Heart right ventricle (tissue), 16 donors: ENCODE measurements at regions not wholly inside any gene's neighbourhood (a gene's known extent, or its start where the extent isn't known, plus 50 kb on each side); places are given as distances from the start of the nearest gene placed in this dataset.

ENCODE experiments used
- ATAC-seq, 8 donors: fragments of 200-7000 bp; cut with Tn5 transposase; one replicate each; pipeline ENCODE4 v1.9.1; 2020; ENCODE audit warnings: mild to moderate bottlenecking in 8 of 8, moderate library complexity in 8 of 8, moderate number of reproducible peaks in 1 of 8
- DNase-seq, 2 donors: peaks; one replicate each; pipeline ENCODE4 v3.0.0-alpha.2; 2020
- H3K27ac ChIP-seq, 10 donors: fragments of 200-600 bp; sonication (generic) in 2 of 10; one replicate each; pipeline versions ENCODE4 v1.5.0 to v1.8.0; 2020 to 2022; ENCODE audit warnings: mild to moderate bottlenecking in 3 of 10
- H3K27me3 ChIP-seq, 7 donors: fragments of 200-600 bp; one replicate each; pipeline ENCODE4 v1.8.0; 2021 to 2022; ENCODE audit warnings: mild to moderate bottlenecking in 2 of 7
- H3K36me3 ChIP-seq, 9 donors: fragments of 200-600 bp; sonication (generic) in 1 of 9; one replicate each; pipeline versions ENCODE4 v1.5.0 to v1.8.0; 2020 to 2022; ENCODE audit warnings: mild to moderate bottlenecking in 2 of 9
- H3K4me1 ChIP-seq, 9 donors: fragments of 200-600 bp; sonication (generic) in 1 of 9; one replicate each; pipeline versions ENCODE4 v1.5.0 to v1.8.0; 2020 to 2022; ENCODE audit warnings: mild to moderate bottlenecking in 4 of 9
- H3K4me3 ChIP-seq, 10 donors: fragments of 200-600 bp; sonication (generic) in 2 of 10; one replicate each; pipeline versions ENCODE4 v1.5.0 to v1.8.0; 2020 to 2022; ENCODE audit warnings: mild to moderate bottlenecking in 7 of 10, moderate library complexity in 2 of 10
- H3K9me3 ChIP-seq, 11 donors: fragments of 200-600 bp in 10 of 11; sonication (generic) in 2 of 11; one replicate each; pipeline versions ENCODE4 v1.5.0 to v1.8.0; 2013 to 2022; ENCODE audit warnings: mild to moderate bottlenecking in 2 of 11, control low read depth in 1 of 11, moderate library complexity in 1 of 11
- CTCF ChIP-seq, 9 donors: fragments of 200-600 bp; sonication (generic) in 2 of 9; IDR thresholded peaks; one replicate each; pipeline versions ENCODE4 v1.5.0 to v1.8.0; 2021 to 2022; ENCODE audit warnings: antibody characterized with exemption in 9 of 9, mild to moderate bottlenecking in 5 of 9, moderate library complexity in 1 of 9
- WGBS, 2 donors: extraction: QIAGEN DNeasy Blood & Tissue Kit; methylation state at CpG; one replicate each; pipeline ENCODE4 v1.1.7; 2013; ENCODE audit warnings: inconsistent platforms in 1 of 2; 5-methylcytosine and 5-hydroxymethylcytosine counted together
- intact Hi-C, 10 donors: fragments of 100-400 bp; cut with DNase I; formaldehyde crosslinking; loops; one replicate each; pipeline versions ENCODE4 v1.11.1 to v1.14.2; 2022
- donor health status: Arrhythmogenic right ventricular cardiomyopathy.
- donor health status: ischemic (EF 13 %, LVEDD 7.1; RV severe dilation, severe dysfunction).
- donor health status: healthy with polysubstance abuse.
- donor health status: DM: no; HTN: yes; CAD: no.
- donor health status: DM: no; HTN: no; CAD: no.
- donor health status: ischemic (EF 25% LVEDD 6.9; RV normal size, moderate dysfunction).
- donor health status: ischemic (EF 25% LVEDD 5.7; RV mildly dilated, moderate dysfunction).
- donor health status: healthy.
- donor health status: DM: yes; HTN: yes; CAD: no.
- donor health status: Ischemic cardiomyopathy.
- donor health status: ischemic (EF 35%, LVEDD 5.7; RV mildly dilated, moderate dysfunction).
- donor health status: nonischemic (EF 11% LVEDD 7.7; RV severe dilation, severe dysfunction).
- donor health status: DM: yes; HTN: yes; CAD: no.
- donor health status: PGD.
- donor health status: ischemic (EF 29% LVEDD 5.4; RV normal size, mild dysfunction).
- donor health status: nonischemic (EF 23%, LVEDD 6.1; RV moderate dilation, normal function).

DNA sequence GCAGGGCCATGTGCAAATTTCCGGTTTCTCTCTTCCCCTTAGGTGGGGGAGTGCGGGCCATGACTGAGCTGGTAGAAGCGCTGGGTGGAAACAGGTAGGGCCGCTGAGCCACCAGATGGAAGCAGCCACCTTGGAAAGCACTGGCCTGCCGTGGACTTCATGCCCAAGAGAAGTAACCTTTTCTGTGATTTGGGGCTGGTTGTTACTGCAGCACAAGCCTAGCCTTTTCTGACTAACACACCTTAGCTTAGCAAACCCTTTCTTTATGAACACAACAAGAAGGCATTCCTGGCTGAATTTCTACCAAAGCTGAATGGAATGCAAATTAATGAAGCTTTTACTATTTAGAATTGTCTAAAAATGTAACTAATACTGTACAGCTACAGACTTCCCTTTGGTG is 149.6 kb upstream of the UBE2E1 start:
- no peak for TF ChIP-seq CTCF (IDR thresholded peaks at IDR 0.05)
- peaks cover 0 to 4% (median 0%) of the 10 kb centered on the region in 9 donors for H3K4me1 ChIP-seq
- 97 to 98% methylated on average over 5 of the region's 5 CpGs for WGBS, 2 donors
- H3K27me3 ChIP-seq, result no peaks in the 10 kb centered on the region
- intact Hi-C loops, result no loop called here
- H3K27ac ChIP-seq, result no peak overlapping the region
- DNase-seq, result no peak
- peaks cover 0 to 10% (median 0%) of the 10 kb centered on the region in 11 donors for H3K9me3 ChIP-seq
- ATAC-seq, result no peak
- H3K4me3 ChIP-seq, result no peak overlapping the region
- no peaks in the 10 kb centered on the region for H3K36me3 ChIP-seq

DNA sequence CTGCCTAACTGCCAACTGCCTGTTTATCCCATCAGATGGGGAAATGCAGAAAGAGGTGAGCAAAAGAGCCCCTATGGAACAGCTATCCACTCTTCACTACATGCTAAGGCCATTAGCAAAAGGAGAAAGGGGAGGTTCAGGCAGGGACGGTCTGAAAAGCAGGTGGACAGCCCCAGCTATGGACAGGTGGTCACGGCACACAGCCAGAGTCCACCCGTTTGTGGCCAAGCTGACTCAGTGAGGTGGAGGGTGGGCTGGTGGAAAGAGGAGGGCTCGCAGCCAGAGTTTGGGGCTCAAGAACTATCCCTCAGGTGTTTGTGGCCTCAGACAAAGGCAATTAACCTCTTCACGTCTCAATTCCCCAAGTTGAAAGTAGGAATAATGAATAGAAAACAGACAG is 148.9 kb upstream of the UBE2E1 start:
- no peak overlapping the region for H3K4me3 ChIP-seq
- WGBS, 2 donors, result 93 to 94% methylated on average over 5 of the region's 5 CpGs
- intact Hi-C loops, result no loop called here
- no peak for ATAC-seq
- H3K4me1 ChIP-seq, result peaks cover 0 to 7% (median 0%) of the 10 kb centered on the region in 9 donors
- H3K27ac ChIP-seq, result no peak overlapping the region
- TF ChIP-seq CTCF (IDR thresholded peaks at IDR 0.05), result no peak
- no peaks in the 10 kb centered on the region for H3K36me3 ChIP-seq
- H3K27me3 ChIP-seq, result no peaks in the 10 kb centered on the region
- peaks cover 0 to 10% (median 0%) of the 10 kb centered on the region in 11 donors for H3K9me3 ChIP-seq
- DNase-seq, result no peak

- H3K4me3 ChIP-seq, result no peak overlapping the region
- TF ChIP-seq CTCF (IDR thresholded peaks at IDR 0.05), result no peak
- H3K4me1 ChIP-seq, result peaks cover 0 to 10% (median 0%) of the 10 kb centered on the region in 9 donors
- intact Hi-C loops, result no loop called here
- no peaks in the 10 kb centered on the region for H3K27me3 ChIP-seq
- H3K36me3 ChIP-seq, result no peaks in the 10 kb centered on the region
- peaks cover 0 to 10% (median 0%) of the 10 kb centered on the region in 11 donors for H3K9me3 ChIP-seq
- no peak overlapping the region for H3K27ac ChIP-seq
- ATAC-seq (no peak), DNase-seq (no peak)
- WGBS, 2 donors, result 90 to 96% methylated on average over 3 of the region's 3 CpGs
Measured at GRCh38 chr3:23657647-23658046, 148.1 kb upstream of the UBE2E1 start.

DNA sequence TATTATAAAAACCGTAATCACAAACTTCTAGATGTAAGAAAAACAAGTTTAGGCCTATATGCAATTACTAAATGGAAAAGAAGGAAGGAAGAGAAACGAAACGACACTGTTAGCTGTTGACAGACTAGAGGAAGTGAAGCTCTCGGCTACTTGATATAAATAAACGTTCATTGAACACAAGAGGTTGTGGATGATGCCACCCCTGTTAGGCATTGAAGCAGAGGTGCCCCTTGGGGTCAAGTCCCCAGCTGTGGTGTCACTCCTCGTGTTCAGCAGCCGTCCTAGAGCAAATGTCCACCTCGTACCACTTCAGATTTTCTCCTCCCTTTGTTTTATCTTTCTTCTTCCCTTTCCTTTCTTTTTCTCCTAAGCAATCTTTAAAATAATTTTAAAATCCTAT is 146.5 kb upstream of the UBE2E1 start:
- no peaks in the 10 kb centered on the region for H3K27me3 ChIP-seq
- WGBS, 2 donors, result 53 to 54% methylated on average over 8 of the region's 8 CpGs
- TF ChIP-seq CTCF (IDR thresholded peaks at IDR 0.05), result no peak
- H3K4me1 ChIP-seq, result peaks cover 0 to 12% (median 0%) of the 10 kb centered on the region in 9 donors
- H3K4me3 ChIP-seq, result no peak overlapping the region
- DNase-seq (no peak), ATAC-seq (no peak)
- intact Hi-C loops, result no loop called here
- no peaks in the 10 kb centered on the region for H3K36me3 ChIP-seq
- H3K9me3 ChIP-seq, result peaks cover 0 to 10% (median 0%) of the 10 kb centered on the region in 11 donors
- H3K27ac ChIP-seq, result no peak overlapping the region
